ENCODE measurements at regions not wholly inside any gene's neighbourhood (a gene's known extent, or its start where the extent isn't known, plus 50 kb on each side); places are given as distances from the start of the nearest gene placed in this dataset.

GRCh38 chr4:24237709-24238108, 346.6 kb downstream of the DHX15 start:
- Histone ChIP-seq H3K4me3 (ENCODE audit: low read depth, low read length) (no peak overlapping the region), H3K79me1 (ENCODE audit: low read length) (no peaks in the 10 kb centered on the region), H2BK5ac (ENCODE audit: low read depth, low read length, poor library complexity) (no peak overlapping the region), H3K4ac (ENCODE audit: low read depth, low read length) (no peak overlapping the region), H4K8ac (ENCODE audit: low read depth, low read length) (no peak overlapping the region), H3K27ac (ENCODE audit: low read depth, low read length) (no peak overlapping the region), H3K4me2 (ENCODE audit: low read length) (no peak overlapping the region), H3K14ac (ENCODE audit: low read length) (no peak overlapping the region), H2BK120ac (ENCODE audit: insufficient read depth, low read length, poor library complexity) (no peak overlapping the region), H3K79me2 (ENCODE audit: control insufficient read depth, insufficient read depth, low read length, poor library complexity) (no peaks in the 10 kb centered on the region), H3K4me1 (ENCODE audit: control insufficient read depth in 1 of 2, insufficient read depth in 2 of 2, low read length in 2 of 2) (no peaks in the 10 kb centered on the region), H3K27me3 (ENCODE audit: insufficient read depth, low read length) (no peaks in the 10 kb centered on the region), H3K23ac (ENCODE audit: low read length) (no peak overlapping the region), H4K12ac (ENCODE audit: low read depth, low read length) (no peak overlapping the region), H2AFZ (ENCODE audit: insufficient read depth, low read length, poor library complexity) (no peak overlapping the region), H2AK5ac (ENCODE audit: low read length) (no peak overlapping the region), H3K18ac (ENCODE audit: low read length) (no peak overlapping the region), H3K36me3 (ENCODE audit: control insufficient read depth in 1 of 2, insufficient read depth in 2 of 2, low read length in 2 of 2) (no peaks in the 10 kb centered on the region), H3K9ac (ENCODE audit: low read length) (no peak overlapping the region), H2BK12ac (ENCODE audit: low read length) (no peak overlapping the region), H4K91ac (ENCODE audit: low read depth, low read length) (no peak overlapping the region), H3K9me3 (ENCODE audit: insufficient read depth, low read depth, low read length) (no peaks in the 10 kb centered on the region)
- no CpG with 5 or more reads among the region's 7 CpGs for WGBS (ENCODE audit: extremely low coverage, insufficient coverage, insufficient read length)
- DNase-seq = no peak

GRCh38 chr4:24236532-24236931, 346.7 kb upstream of the PPARGC1A start:
- WGBS (ENCODE audit: extremely low coverage, insufficient coverage, insufficient read length) = no CpG with 5 or more reads among the region's 3 CpGs
- Histone ChIP-seq H3K4ac (ENCODE audit: low read depth, low read length) (no peak overlapping the region), H4K91ac (ENCODE audit: low read depth, low read length) (no peak overlapping the region), H3K9ac (ENCODE audit: low read length) (no peak overlapping the region), H3K23ac (ENCODE audit: low read length) (no peak overlapping the region), H3K9me3 (ENCODE audit: insufficient read depth, low read depth, low read length) (no peaks in the 10 kb centered on the region), H3K4me3 (ENCODE audit: low read depth, low read length) (no peak overlapping the region), H3K79me2 (ENCODE audit: control insufficient read depth, insufficient read depth, low read length, poor library complexity) (no peaks in the 10 kb centered on the region), H2BK5ac (ENCODE audit: low read depth, low read length, poor library complexity) (no peak overlapping the region), H2BK120ac (ENCODE audit: insufficient read depth, low read length, poor library complexity) (no peak overlapping the region), H3K27me3 (ENCODE audit: insufficient read depth, low read length) (no peaks in the 10 kb centered on the region), H3K79me1 (ENCODE audit: low read length) (no peaks in the 10 kb centered on the region), H4K12ac (ENCODE audit: low read depth, low read length) (no peak overlapping the region), H2AFZ (ENCODE audit: insufficient read depth, low read length, poor library complexity) (no peak overlapping the region), H3K4me1 (ENCODE audit: control insufficient read depth in 1 of 2, insufficient read depth in 2 of 2, low read length in 2 of 2) (no peaks in the 10 kb centered on the region), H2AK5ac (ENCODE audit: low read length) (no peak overlapping the region), H3K18ac (ENCODE audit: low read length) (no peak overlapping the region), H3K14ac (ENCODE audit: low read length) (no peak overlapping the region), H3K36me3 (ENCODE audit: control insufficient read depth in 1 of 2, insufficient read depth in 2 of 2, low read length in 2 of 2) (no peaks in the 10 kb centered on the region), H3K27ac (ENCODE audit: low read depth, low read length) (no peak overlapping the region), H3K4me2 (ENCODE audit: low read length) (no peak overlapping the region), H2BK12ac (ENCODE audit: low read length) (no peak overlapping the region), H4K8ac (ENCODE audit: low read depth, low read length) (no peak overlapping the region)
- DNase-seq = no peak

GRCh38 chr4:24236120-24236519, 346.3 kb upstream of the PPARGC1A start:
- no CpG with 5 or more reads among the region's 5 CpGs for WGBS (ENCODE audit: extremely low coverage, insufficient coverage, insufficient read length)

GRCh38 chr4:24235618-24236017, 345.8 kb upstream of the PPARGC1A start:
- no peak overlapping the region for H3K4me3 ChIP-seq (ENCODE audit: low read depth, low read length)
- no peak overlapping the region for H3K27ac ChIP-seq (ENCODE audit: low read depth, low read length)
- no peak overlapping the region for H2AK5ac ChIP-seq (ENCODE audit: low read length)
- H3K18ac ChIP-seq (ENCODE audit: low read length) = no peak overlapping the region
- no peak overlapping the region for H3K23ac ChIP-seq (ENCODE audit: low read length)
- no peak overlapping the region for H2BK12ac ChIP-seq (ENCODE audit: low read length)
- H3K14ac ChIP-seq (ENCODE audit: low read length) = no peak overlapping the region
- no peak overlapping the region for H2BK120ac ChIP-seq (ENCODE audit: insufficient read depth, low read length, poor library complexity)
- no peaks in the 10 kb centered on the region for H3K79me2 ChIP-seq (ENCODE audit: control insufficient read depth, insufficient read depth, low read length, poor library complexity)
- H3K4me2 ChIP-seq (ENCODE audit: low read length) = no peak overlapping the region
- H3K9me3 ChIP-seq (ENCODE audit: insufficient read depth, low read depth, low read length) = no peaks in the 10 kb centered on the region
- H3K27me3 ChIP-seq (ENCODE audit: insufficient read depth, low read length) = no peaks in the 10 kb centered on the region
- DNase-seq = no peak
- no peaks in the 10 kb centered on the region for H3K79me1 ChIP-seq (ENCODE audit: low read length)
- H2AFZ ChIP-seq (ENCODE audit: insufficient read depth, low read length, poor library complexity) = no peak overlapping the region
- H3K9ac ChIP-seq (ENCODE audit: low read length) = no peak overlapping the region
- H4K91ac ChIP-seq (ENCODE audit: low read depth, low read length) = no peak overlapping the region
- H4K8ac ChIP-seq (ENCODE audit: low read depth, low read length) = no peak overlapping the region
- H4K12ac ChIP-seq (ENCODE audit: low read depth, low read length) = no peak overlapping the region
- no peak overlapping the region for H3K4ac ChIP-seq (ENCODE audit: low read depth, low read length)
- no peaks in the 10 kb centered on the region for H3K36me3 ChIP-seq (ENCODE audit: control insufficient read depth in 1 of 2, insufficient read depth in 2 of 2, low read length in 2 of 2)
- H3K4me1 ChIP-seq (ENCODE audit: control insufficient read depth in 1 of 2, insufficient read depth in 2 of 2, low read length in 2 of 2) = no peaks in the 10 kb centered on the region
- no peak overlapping the region for H2BK5ac ChIP-seq (ENCODE audit: low read depth, low read length, poor library complexity)

More at GRCh38 chr4:24236120-24236519, 346.3 kb upstream of the PPARGC1A start:
- no peak overlapping the region for H3K4me2 ChIP-seq (ENCODE audit: low read length)
- no peak overlapping the region for H4K12ac ChIP-seq (ENCODE audit: low read depth, low read length)
- no peaks in the 10 kb centered on the region for H3K27me3 ChIP-seq (ENCODE audit: insufficient read depth, low read length)
- no peak overlapping the region for H2AFZ ChIP-seq (ENCODE audit: insufficient read depth, low read length, poor library complexity)
- no peak overlapping the region for H3K23ac ChIP-seq (ENCODE audit: low read length)
- H3K79me2 ChIP-seq (ENCODE audit: control insufficient read depth, insufficient read depth, low read length, poor library complexity) = no peaks in the 10 kb centered on the region
- H3K36me3 ChIP-seq (ENCODE audit: control insufficient read depth in 1 of 2, insufficient read depth in 2 of 2, low read length in 2 of 2) = no peaks in the 10 kb centered on the region
- no peak for DNase-seq
- H4K8ac ChIP-seq (ENCODE audit: low read depth, low read length) = no peak overlapping the region
- no peak overlapping the region for H3K4me3 ChIP-seq (ENCODE audit: low read depth, low read length)
- no peak overlapping the region for H4K91ac ChIP-seq (ENCODE audit: low read depth, low read length)
- H2BK120ac ChIP-seq (ENCODE audit: insufficient read depth, low read length, poor library complexity) = no peak overlapping the region
- H3K4ac ChIP-seq (ENCODE audit: low read depth, low read length) = no peak overlapping the region
- no peak overlapping the region for H2AK5ac ChIP-seq (ENCODE audit: low read length)
- no peaks in the 10 kb centered on the region for H3K4me1 ChIP-seq (ENCODE audit: control insufficient read depth in 1 of 2, insufficient read depth in 2 of 2, low read length in 2 of 2)
- no peaks in the 10 kb centered on the region for H3K9me3 ChIP-seq (ENCODE audit: insufficient read depth, low read depth, low read length)
- no peak overlapping the region for H3K27ac ChIP-seq (ENCODE audit: low read depth, low read length)
- H2BK5ac ChIP-seq (ENCODE audit: low read depth, low read length, poor library complexity) = no peak overlapping the region
- no peak overlapping the region for H2BK12ac ChIP-seq (ENCODE audit: low read length)
- H3K14ac ChIP-seq (ENCODE audit: low read length) = no peak overlapping the region
- H3K79me1 ChIP-seq (ENCODE audit: low read length) = no peaks in the 10 kb centered on the region
- H3K9ac ChIP-seq (ENCODE audit: low read length) = no peak overlapping the region
- H3K18ac ChIP-seq (ENCODE audit: low read length) = no peak overlapping the region
